Fibroblast of lung (primary cell): ENCODE measurements at regions not wholly inside any gene's neighbourhood (a gene's known extent, or its start where the extent isn't known, plus 50 kb on each side); places are given as distances from the start of the nearest gene placed in this dataset.

Experiments used
- DNase-seq, 2 donors: peaks; one replicate each; pipeline versions ENCODE4 v3.0.0 to v3.0.0-alpha.2; 2010; ENCODE audit warnings: low read depth in 2 of 2
- H2AFZ ChIP-seq: 2 replicates; pipeline ENCODE4 v1.5.1; 2012; ENCODE audit warnings: low read length, control low read depth, inconsistent platforms
- H3K27ac ChIP-seq: 2 replicates; pipeline ENCODE4 v1.5.1; 2011; ENCODE audit warnings: low read length, control low read depth; ENCODE audit not compliant: insufficient read depth
- H3K27me3 ChIP-seq: 2 replicates; pipeline ENCODE4 v1.5.1; 2011; ENCODE audit warnings: mild to moderate bottlenecking, low read length; ENCODE audit not compliant: control insufficient read depth, insufficient read depth
- H3K36me3 ChIP-seq: 2 replicates; pipeline ENCODE4 v1.5.1; 2011; ENCODE audit warnings: low read length; ENCODE audit not compliant: control insufficient read depth, insufficient read depth
- H3K4me1 ChIP-seq: 2 replicates; pipeline ENCODE4 v1.5.1; 2011; ENCODE audit warnings: low read length; ENCODE audit not compliant: control insufficient read depth, insufficient read depth; ENCODE audit errors: extremely low read depth
- H3K4me2 ChIP-seq: 2 replicates; pipeline ENCODE4 v1.5.1; 2011; ENCODE audit warnings: low read length, control low read depth; ENCODE audit not compliant: insufficient read depth; ENCODE audit errors: extremely low read depth
- H3K4me3 ChIP-seq, 4 experiments: fragments of 200-600 bp in 1 of 4; sonication (generic) in 1 of 4; replicated peaks in 1 of 4; 2 replicates each; pipeline ENCODE4 v1.5.1; 2011 to 2016; ENCODE audit warnings: low read length in 4 of 4, low read depth in 3 of 4, mild to moderate bottlenecking in 3 of 4, control low read depth in 2 of 4, inconsistent platforms in 1 of 4, mixed read lengths in 1 of 4; ENCODE audit not compliant: insufficient read depth in 1 of 4; ENCODE audit errors: control extremely low read depth in 1 of 4
- H3K79me2 ChIP-seq: 2 replicates; pipeline ENCODE4 v1.5.1; 2012; ENCODE audit warnings: mild to moderate bottlenecking, low read length, inconsistent platforms; ENCODE audit not compliant: control insufficient read depth, insufficient read depth
- H3K9ac ChIP-seq: 2 replicates; pipeline ENCODE4 v1.5.1; 2011; ENCODE audit warnings: mild to moderate bottlenecking, low read length, control low read depth; ENCODE audit not compliant: insufficient read depth
- H3K9me3 ChIP-seq: 2 replicates; pipeline ENCODE4 v1.5.1; 2012; ENCODE audit warnings: low read depth, low read length; ENCODE audit not compliant: control insufficient read depth, insufficient read depth
- H4K20me1 ChIP-seq: 2 replicates; pipeline ENCODE4 v1.5.1; 2011; ENCODE audit warnings: low read length; ENCODE audit not compliant: control insufficient read depth, insufficient read depth; ENCODE audit errors: extremely low read depth
- CTCF ChIP-seq, 2 donors: IDR thresholded peaks in 1 of 2; conservative IDR thresholded peaks in 1 of 2; 1 replicate in 1 of 2; 2 replicates in 1 of 2; pipeline ENCODE4 v1.5.1; 2011 to 2012; ENCODE audit warnings: low read length in 2 of 2, control low read depth in 1 of 2, inconsistent platforms in 1 of 2, low read depth in 1 of 2, mild to moderate bottlenecking in 1 of 2
- EZH2 ChIP-seq: IDR thresholded peaks from 2 replicates; pipeline ENCODE4 v1.5.1; 2012; ENCODE audit warnings: low read length, control low read depth, mild to moderate bottlenecking; ENCODE audit errors: missing control alignments

- Histone ChIP-seq H3K9ac (no peak overlapping the region), H3K4me1 (no peaks in the 10 kb centered on the region), H3K79me2 (no peaks in the 10 kb centered on the region), H3K27me3 (peaks cover 3% of the 10 kb centered on the region), H3K9me3 (no peaks in the 10 kb centered on the region), H4K20me1 (no peaks in the 10 kb centered on the region), H3K27ac (no peak overlapping the region), H3K4me2 (no peak overlapping the region), H3K36me3 (no peaks in the 10 kb centered on the region), H3K4me3 (no peak overlapping the region), H2AFZ (no peak overlapping the region)
- TF ChIP-seq EZH2 (no peak), CTCF (conservative IDR thresholded peaks at IDR 0.05 in 1 of 2, IDR thresholded peaks at IDR 0.05 in 1 of 2; ENCODE audit: low read depth in 1 of 2, low read length in 2 of 2) (no peak)
- DNase-seq, result peak in 1 of 2 donors; percentile 46
These were observed 328.2 kb upstream of the NCAM1 start for GRCh38 chr11:112632866-112633505.

- no peak for DNase-seq
- H3K36me3 ChIP-seq, result no peaks in the 10 kb centered on the region
- H4K20me1 ChIP-seq, result no peaks in the 10 kb centered on the region
- no peak for TF ChIP-seq EZH2
- TF ChIP-seq CTCF (conservative IDR thresholded peaks at IDR 0.05 in 1 of 2, IDR thresholded peaks at IDR 0.05 in 1 of 2; ENCODE audit: low read depth in 1 of 2, low read length in 2 of 2), result no peak
- H3K4me2 ChIP-seq, result no peak overlapping the region
- H3K4me3 ChIP-seq, result no peak overlapping the region
- H3K9me3 ChIP-seq, result no peaks in the 10 kb centered on the region
- no peak overlapping the region for H3K27ac ChIP-seq
- peaks cover 3% of the 10 kb centered on the region for H3K27me3 ChIP-seq
- no peak overlapping the region for H3K9ac ChIP-seq
- no peaks in the 10 kb centered on the region for H3K4me1 ChIP-seq
- H3K79me2 ChIP-seq, result no peaks in the 10 kb centered on the region
- no peak overlapping the region for H2AFZ ChIP-seq
These were observed 326.7 kb upstream of the NCAM1 start for GRCh38 chr11:112634551-112634950.

- no peak overlapping the region for H3K27ac ChIP-seq
These were observed 326.1 kb upstream of the NCAM1 start for GRCh38 chr11:112634995-112635737.

More at GRCh38 chr11:112634995-112635737, 326.1 kb upstream of the NCAM1 start:
- Histone ChIP-seq H3K4me2 (no peak overlapping the region), H3K79me2 (no peaks in the 10 kb centered on the region), H3K36me3 (no peaks in the 10 kb centered on the region), H4K20me1 (no peaks in the 10 kb centered on the region), H2AFZ (no peak overlapping the region), H3K4me1 (no peaks in the 10 kb centered on the region), H3K27me3 (peaks cover 3% of the 10 kb centered on the region), H3K9me3 (no peaks in the 10 kb centered on the region), H3K4me3 (no peak overlapping the region), H3K9ac (no peak overlapping the region)
- no peak for DNase-seq
- TF ChIP-seq EZH2 (no peak), CTCF (conservative IDR thresholded peaks at IDR 0.05 in 1 of 2, IDR thresholded peaks at IDR 0.05 in 1 of 2; ENCODE audit: low read depth in 1 of 2, low read length in 2 of 2) (no peak)
